ENCODE measurements at regions not wholly inside any gene's neighbourhood (a gene's known extent, or its start where the extent isn't known, plus 50 kb on each side); places are given as distances from the start of the nearest gene placed in this dataset.

DNA sequence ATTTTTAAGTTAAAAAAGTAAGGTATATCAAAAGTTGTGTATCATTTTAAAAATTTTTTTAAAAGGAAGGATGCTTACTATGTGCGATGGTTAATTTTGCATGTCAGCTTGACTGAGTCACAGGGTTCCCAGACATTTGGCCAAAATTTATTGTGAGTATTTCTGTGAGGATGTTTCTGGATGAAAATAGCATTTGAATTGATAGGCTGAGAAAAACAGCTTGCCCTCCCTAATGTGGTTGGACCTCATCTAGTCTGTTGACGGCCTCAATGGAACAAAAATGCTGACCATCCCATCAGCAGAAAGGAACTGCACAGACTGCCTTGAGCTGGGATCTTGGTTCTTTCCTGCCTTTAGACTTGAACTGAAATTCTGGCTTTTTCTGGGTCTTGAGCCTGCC, 724.5 kb downstream of the NCAM2 start:
- TF ChIP-seq, protein P1, sequence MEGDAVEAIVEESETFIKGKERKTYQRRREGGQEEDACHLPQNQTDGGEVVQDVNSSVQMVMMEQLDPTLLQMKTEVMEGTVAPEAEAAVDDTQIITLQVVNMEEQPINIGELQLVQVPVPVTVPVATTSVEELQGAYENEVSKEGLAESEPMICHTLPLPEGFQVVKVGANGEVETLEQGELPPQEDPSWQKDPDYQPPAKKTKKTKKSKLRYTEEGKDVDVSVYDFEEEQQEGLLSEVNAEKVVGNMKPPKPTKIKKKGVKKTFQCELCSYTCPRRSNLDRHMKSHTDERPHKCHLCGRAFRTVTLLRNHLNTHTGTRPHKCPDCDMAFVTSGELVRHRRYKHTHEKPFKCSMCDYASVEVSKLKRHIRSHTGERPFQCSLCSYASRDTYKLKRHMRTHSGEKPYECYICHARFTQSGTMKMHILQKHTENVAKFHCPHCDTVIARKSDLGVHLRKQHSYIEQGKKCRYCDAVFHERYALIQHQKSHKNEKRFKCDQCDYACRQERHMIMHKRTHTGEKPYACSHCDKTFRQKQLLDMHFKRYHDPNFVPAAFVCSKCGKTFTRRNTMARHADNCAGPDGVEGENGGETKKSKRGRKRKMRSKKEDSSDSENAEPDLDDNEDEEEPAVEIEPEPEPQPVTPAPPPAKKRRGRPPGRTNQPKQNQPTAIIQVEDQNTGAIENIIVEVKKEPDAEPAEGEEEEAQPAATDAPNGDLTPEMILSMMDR (IDR thresholded peaks at IDR 0.05) = no peak
- intact Hi-C loops (cut with DNase I; ENCODE audit: low total_unique reads) = no loop called here
- Histone ChIP-seq H3K27ac (no peak overlapping the region), H3K9me3 (no peaks in the 10 kb centered on the region), H3K4me3 (no peak overlapping the region), H3K27me3 (no peaks in the 10 kb centered on the region), H3K4me1 (no peaks in the 10 kb centered on the region), H3K36me3 (no peaks in the 10 kb centered on the region)
- no peak for DNase-seq

DNA sequence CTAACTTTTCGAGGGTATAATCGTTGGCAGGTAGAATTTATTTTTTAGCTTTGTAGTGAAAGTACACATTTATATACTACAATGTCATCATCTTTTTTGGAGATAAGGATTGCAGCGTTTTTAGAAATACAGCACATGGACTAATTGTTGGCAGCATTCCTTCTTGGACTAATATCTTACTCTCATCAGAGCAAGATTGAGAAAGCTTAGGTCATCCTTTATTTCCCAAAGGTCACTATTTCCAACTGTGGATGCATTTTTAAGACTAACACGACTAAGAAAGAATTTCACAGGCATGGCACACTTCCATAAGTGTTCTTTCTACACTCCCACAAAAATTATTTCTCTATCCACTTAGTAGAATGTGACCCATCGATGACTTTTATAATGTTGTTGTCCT, 732.3 kb downstream of the NCAM2 start:
- H3K27ac ChIP-seq = no peak overlapping the region
- DNase-seq = no peak
- no peaks in the 10 kb centered on the region for H3K9me3 ChIP-seq
- H3K36me3 ChIP-seq = no peaks in the 10 kb centered on the region
- no peaks in the 10 kb centered on the region for H3K4me1 ChIP-seq
- no peak overlapping the region for H3K4me3 ChIP-seq
- no peaks in the 10 kb centered on the region for H3K27me3 ChIP-seq
- TF ChIP-seq, protein P1 (IDR thresholded peaks at IDR 0.05) = no peak
- intact Hi-C loops (cut with DNase I; ENCODE audit: low total_unique reads) = no loop called here

DNA sequence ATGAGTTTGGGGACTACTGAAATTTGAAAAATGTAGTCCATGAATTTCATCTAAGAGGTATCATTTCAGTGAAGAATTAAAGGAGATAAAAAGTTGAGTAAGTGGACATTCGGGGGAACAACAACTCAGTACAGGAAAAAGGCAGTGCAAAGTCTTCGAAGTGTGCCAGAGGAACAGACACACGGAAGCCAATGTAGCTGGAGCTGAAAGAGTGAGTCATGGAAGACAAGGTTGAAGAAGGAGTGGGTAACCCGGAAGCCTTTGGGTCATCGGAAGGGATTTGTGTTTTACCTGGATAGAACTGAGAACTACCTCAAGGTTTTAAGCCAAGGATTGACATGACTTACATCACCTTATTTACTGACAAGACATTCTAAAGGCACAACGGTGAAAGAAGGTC, 733.4 kb downstream of the NCAM2 start:
- H3K36me3 ChIP-seq = no peaks in the 10 kb centered on the region
- intact Hi-C loops (cut with DNase I; ENCODE audit: low total_unique reads) = no loop called here
- TF ChIP-seq, protein P1 (IDR thresholded peaks at IDR 0.05) = no peak
- H3K4me3 ChIP-seq = no peak overlapping the region
- no peaks in the 10 kb centered on the region for H3K27me3 ChIP-seq
- H3K27ac ChIP-seq = no peak overlapping the region
- no peaks in the 10 kb centered on the region for H3K9me3 ChIP-seq
- DNase-seq = no peak
- H3K4me1 ChIP-seq = no peaks in the 10 kb centered on the region

DNA sequence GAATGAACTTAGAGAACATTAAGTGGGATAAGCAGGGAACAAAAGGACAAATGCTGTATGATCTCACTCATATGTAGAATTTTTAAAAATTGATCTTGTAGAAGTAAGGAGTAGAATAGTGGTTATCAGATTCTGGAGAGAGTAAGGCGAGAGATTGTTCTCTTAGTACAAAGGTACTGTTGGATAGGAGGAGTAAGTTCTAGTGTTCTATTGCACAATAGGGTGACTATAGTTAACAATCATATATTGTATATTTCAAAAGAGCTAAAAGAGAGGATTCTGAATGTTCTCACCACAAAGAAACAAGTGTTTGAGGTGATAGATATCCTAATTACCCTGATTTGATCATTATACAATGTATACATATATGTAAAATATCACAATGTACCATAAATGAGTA, 735.9 kb downstream of the NCAM2 start:
- no peak overlapping the region for H3K27ac ChIP-seq
- DNase-seq = no peak
- no peak overlapping the region for H3K4me3 ChIP-seq
- TF ChIP-seq, protein P1 (IDR thresholded peaks at IDR 0.05) = no peak
- intact Hi-C loops (cut with DNase I; ENCODE audit: low total_unique reads) = no loop called here
- no peaks in the 10 kb centered on the region for H3K36me3 ChIP-seq
- H3K27me3 ChIP-seq = no peaks in the 10 kb centered on the region
- no peaks in the 10 kb centered on the region for H3K4me1 ChIP-seq
- H3K9me3 ChIP-seq = no peaks in the 10 kb centered on the region

DNA sequence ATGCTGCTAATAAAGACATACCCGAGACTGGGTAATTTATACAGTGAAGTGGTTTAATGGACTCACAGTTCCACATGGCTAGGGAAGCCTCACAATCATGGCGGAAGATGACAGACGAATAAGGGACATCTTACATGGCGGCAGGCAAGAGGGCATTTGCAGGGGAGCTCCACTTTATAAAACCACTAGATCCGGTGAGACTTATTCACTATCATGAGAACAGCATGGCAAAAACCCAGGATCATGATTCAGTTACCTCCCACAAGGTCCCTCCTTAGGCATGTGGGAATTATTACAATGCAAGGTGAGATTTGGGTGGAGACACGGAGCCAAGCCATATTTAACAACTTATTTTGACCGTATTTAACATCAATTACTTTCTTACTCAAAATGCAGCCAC, 739.0 kb downstream of the NCAM2 start:
- Histone ChIP-seq H3K27ac (no peak overlapping the region), H3K9me3 (no peaks in the 10 kb centered on the region), H3K27me3 (no peaks in the 10 kb centered on the region), H3K4me3 (no peak overlapping the region), H3K36me3 (no peaks in the 10 kb centered on the region), H3K4me1 (no peaks in the 10 kb centered on the region)
- DNase-seq = no peak
- TF ChIP-seq, protein P1 (IDR thresholded peaks at IDR 0.05) = no peak
- intact Hi-C loops (cut with DNase I; ENCODE audit: low total_unique reads) = no loop called here

DNA sequence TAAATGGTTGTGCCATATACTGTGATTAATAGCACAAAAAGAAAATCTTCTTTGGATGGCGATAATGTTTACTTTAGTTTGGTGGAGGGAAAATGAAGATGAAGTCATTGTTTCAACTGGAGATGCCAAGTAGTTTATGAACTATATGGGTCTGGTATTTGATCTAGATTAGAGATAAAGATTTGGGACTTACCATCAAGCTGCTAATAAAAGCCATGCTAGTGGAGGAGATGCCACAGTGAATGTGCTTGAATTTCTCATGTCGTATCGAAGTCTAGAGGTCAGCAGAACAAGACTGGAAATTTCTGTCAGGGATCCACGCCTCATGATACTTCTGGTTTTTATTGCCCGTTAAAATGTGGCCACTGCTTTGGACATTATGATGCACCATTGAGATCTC, 742.0 kb downstream of the NCAM2 start:
- Histone ChIP-seq H3K9me3 (no peaks in the 10 kb centered on the region), H3K27ac (no peak overlapping the region), H3K4me3 (no peak overlapping the region), H3K27me3 (no peaks in the 10 kb centered on the region), H3K36me3 (no peaks in the 10 kb centered on the region), H3K4me1 (no peaks in the 10 kb centered on the region)
- intact Hi-C loops (cut with DNase I; ENCODE audit: low total_unique reads) = no loop called here
- TF ChIP-seq, protein P1 (IDR thresholded peaks at IDR 0.05) = no peak
- DNase-seq = no peak

Measured in tibial artery (tissue), 4 donors.